CD14-positive monocyte (primary cell): ENCODE measurements at regions not wholly inside any gene's neighbourhood (a gene's known extent, or its start where the extent isn't known, plus 50 kb on each side); places are given as distances from the start of the nearest gene placed in this dataset.
A peak's percentile ranks its signal among the peaks of the same experiment; 100 is the strongest.

Experiments used
- DNase-seq, 3 donors: peaks; one replicate each; pipeline ENCODE4 v3.0.0-alpha.2; 2011 to 2022
- H2AFZ ChIP-seq: 2 replicates; pipeline ENCODE4 v1.6.0; 2012; ENCODE audit warnings: mild to moderate bottlenecking, low read depth, low read length, inconsistent platforms; ENCODE audit not compliant: insufficient read depth, poor library complexity, severe bottlenecking
- H3K27ac ChIP-seq, 2 donors: 1 replicate in 1 of 2; 2 replicates in 1 of 2; pipeline ENCODE4 v1.5.1; 2012 to 2013; ENCODE audit warnings: low read length in 2 of 2, control low read depth in 1 of 2, inconsistent platforms in 1 of 2, low read depth in 1 of 2, mild to moderate bottlenecking in 1 of 2
- H3K27me3 ChIP-seq, 2 donors: one replicate each; pipeline versions ENCODE4 v1.6.0 to v1.6.1; 2011 to 2013; ENCODE audit warnings: low read length in 2 of 2; ENCODE audit not compliant: control insufficient read depth in 2 of 2, insufficient read depth in 2 of 2
- H3K36me3 ChIP-seq, 2 donors: replicated peaks in 1 of 2; 1 replicate in 1 of 2; 2 replicates in 1 of 2; pipeline versions ENCODE4 v1.5.1 to v1.6.1; 2012 to 2013; ENCODE audit warnings: low read length in 2 of 2, control low read depth in 1 of 2, inconsistent platforms in 1 of 2, mild to moderate bottlenecking in 1 of 2; ENCODE audit not compliant: insufficient read depth in 2 of 2, control insufficient read depth in 1 of 2
- H3K4me1 ChIP-seq, 2 donors: 1 replicate in 1 of 2; 2 replicates in 1 of 2; pipeline versions ENCODE4 v1.5.1 to v1.6.1; 2012 to 2013; ENCODE audit warnings: low read length in 2 of 2, control low read depth in 1 of 2, inconsistent platforms in 1 of 2, mild to moderate bottlenecking in 1 of 2, moderate library complexity in 1 of 2; ENCODE audit not compliant: insufficient read depth in 2 of 2, control insufficient read depth in 1 of 2
- H3K4me2 ChIP-seq: replicated peaks from 2 replicates; pipeline ENCODE3; 2012; ENCODE audit warnings: low read length, moderate library complexity, mild to moderate bottlenecking; ENCODE audit not compliant: poor library complexity, severe bottlenecking; ENCODE audit errors: extremely low read depth
- H3K4me3 ChIP-seq, 3 experiments: fragments of 200-600 bp in 1 of 3; sonication (generic) in 1 of 3; replicated peaks in 1 of 3; 1 replicate in 2 of 3; 2 replicates in 1 of 3; pipeline ENCODE4 v1.5.1; 2011 to 2013; ENCODE audit warnings: low read length in 3 of 3, mild to moderate bottlenecking in 3 of 3, control low read depth in 2 of 3, low read depth in 2 of 3, inconsistent platforms in 1 of 3, moderate library complexity in 1 of 3
- H3K79me2 ChIP-seq: 2 replicates; pipeline ENCODE4 v1.6.0; 2012; ENCODE audit warnings: mild to moderate bottlenecking, control low read depth, inconsistent platforms, low read length, moderate library complexity; ENCODE audit not compliant: insufficient read depth
- H3K9ac ChIP-seq: 2 replicates; pipeline ENCODE4 v1.6.0; 2017; ENCODE audit warnings: low read length, mild to moderate bottlenecking; ENCODE audit not compliant: insufficient read depth, poor library complexity, severe bottlenecking
- H3K9me3 ChIP-seq, 2 donors: replicated peaks in 1 of 2; 1 replicate in 1 of 2; 2 replicates in 1 of 2; pipeline versions ENCODE4 v1.5.1 to v1.6.1; 2012 to 2013; ENCODE audit warnings: low read length in 2 of 2, control low read depth in 1 of 2; ENCODE audit not compliant: control insufficient read depth in 1 of 2, insufficient read depth in 1 of 2
- H4K20me1 ChIP-seq: 2 replicates; pipeline ENCODE4 v1.6.0; 2012; ENCODE audit warnings: mild to moderate bottlenecking, low read length, control low read depth, moderate library complexity; ENCODE audit not compliant: insufficient read depth
- H3K27ac Mint-ChIP-seq, 7 donors: one replicate each; pipeline ENCODE4 v1.8.0; 2020; ENCODE audit warnings: mild to moderate bottlenecking in 7 of 7, mixed read lengths in 7 of 7, moderate library complexity in 6 of 7, inconsistent platforms in 2 of 7
- H3K27me3 Mint-ChIP-seq, 3 donors: one replicate each; pipeline ENCODE4 v1.8.0; 2021 to 2022; ENCODE audit warnings: low read depth in 3 of 3, mild to moderate bottlenecking in 3 of 3, mixed read lengths in 3 of 3, moderate library complexity in 3 of 3, inconsistent platforms in 1 of 3
- H3K36me3 Mint-ChIP-seq, 2 donors: one replicate each; pipeline ENCODE4 v1.8.0; 2020; ENCODE audit warnings: mixed read lengths in 2 of 2, inconsistent platforms in 1 of 2, mild to moderate bottlenecking in 1 of 2
- H3K4me1 Mint-ChIP-seq: one replicate; pipeline ENCODE4 v1.8.0; 2020; ENCODE audit warnings: mild to moderate bottlenecking, mixed read lengths
- H3K4me3 Mint-ChIP-seq, 2 donors: one replicate each; pipeline ENCODE4 v1.8.0; 2020; ENCODE audit warnings: mild to moderate bottlenecking in 2 of 2, mixed read lengths in 2 of 2, moderate library complexity in 1 of 2
- H3K9me3 Mint-ChIP-seq, 7 donors: one replicate each; pipeline ENCODE4 v1.8.0; 2020 to 2022; ENCODE audit warnings: mixed read lengths in 7 of 7, mild to moderate bottlenecking in 6 of 7, moderate library complexity in 6 of 7, inconsistent platforms in 2 of 7
- CTCF ChIP-seq: fragments of 200-600 bp; IDR thresholded peaks from one replicate; pipeline ENCODE4 v1.8.0; 2022; ENCODE audit warnings: antibody characterized with exemption, mild to moderate bottlenecking
- WGBS: methylation state at CpG from one replicate; pipeline ENCODE4 v1.1.5; 2013; ENCODE audit warnings: missing lambda C conversion rate; ENCODE audit not compliant: insufficient coverage; 5-methylcytosine and 5-hydroxymethylcytosine counted together
- intact Hi-C, 2 donors: fragments of 100-400 bp; cut with micrococcal nuclease; formaldehyde crosslinking; loops; one replicate each; pipeline versions ENCODE4 v1.15.0 to v1.15.1; 2023

- Mint-ChIP-seq H3K4me3 (peak overlapping the region in 1 of 2 donors; percentile 54), H3K4me1 (peaks cover 38% of the 10 kb centered on the region), H3K27ac (peak overlapping the region; percentile 94 to 99 (median 96)), H3K36me3 (peaks cover 0 to 5% of the 10 kb centered on the region in 2 donors), H3K27me3 (peaks cover 0 to 6% (median 4%) of the 10 kb centered on the region in 3 donors), H3K9me3 (peaks cover 0 to 5% (median 2%) of the 10 kb centered on the region in 7 donors)
- H3K27me3 ChIP-seq, result no peaks in the 10 kb centered on the region
- intact Hi-C loops, result loop anchor here (2.0 to 5.0 kb wide), 2 partner anchors 33 to 65 kb away; no protein-coding TSS in a partner anchor
- peak; percentile 12 for TF ChIP-seq CTCF
- no peak overlapping the region for H3K4me2 ChIP-seq
- peak overlapping the region; percentile 64 for H3K9ac ChIP-seq
- H4K20me1 ChIP-seq, result no peaks in the 10 kb centered on the region
- H3K36me3 ChIP-seq, result no peaks in the 10 kb centered on the region
- peak overlapping the region in 1 of 3 experiments; percentile 47 for H3K4me3 ChIP-seq
- no peaks in the 10 kb centered on the region for H3K79me2 ChIP-seq
- DNase-seq, result no peak
- peak overlapping the region; percentile 80 to 95 for H3K27ac ChIP-seq
- no peak overlapping the region for H2AFZ ChIP-seq
- H3K4me1 ChIP-seq, result peaks cover 15 to 36% of the 10 kb centered on the region in 2 donors
- no CpG with 5 or more reads among the region's 6 CpGs for WGBS
- H3K9me3 ChIP-seq, result no peaks in the 10 kb centered on the region
Measured at GRCh38 chr2:64831977-64832328, 157.2 kb upstream of the SLC1A4 start.

GRCh38 chr2:64832936-64833335, 156.3 kb upstream of the SLC1A4 start:
- intact Hi-C loops, result loop anchor here (5.0 kb wide), 1 partner anchor 66 kb away; no protein-coding TSS in a partner anchor
- DNase-seq, result no peak
- Mint-ChIP-seq H3K27me3 (peaks cover 0 to 6% (median 4%) of the 10 kb centered on the region in 3 donors), H3K4me3 (no peak overlapping the region), H3K27ac (peak overlapping the region in 3 of 7 donors; percentile 1 to 39 (median 22)), H3K36me3 (peaks cover 0 to 5% of the 10 kb centered on the region in 2 donors), H3K9me3 (peaks cover 0 to 5% (median 2%) of the 10 kb centered on the region in 7 donors), H3K4me1 (peaks cover 46% of the 10 kb centered on the region)
- Histone ChIP-seq H3K9me3 (no peaks in the 10 kb centered on the region), H3K27me3 (no peaks in the 10 kb centered on the region), H3K4me2 (no peak overlapping the region), H2AFZ (no peak overlapping the region), H3K4me3 (no peak overlapping the region), H3K27ac (no peak overlapping the region), H3K4me1 (peaks cover 23 to 43% of the 10 kb centered on the region in 2 donors), H4K20me1 (no peaks in the 10 kb centered on the region), H3K36me3 (no peaks in the 10 kb centered on the region), H3K79me2 (no peaks in the 10 kb centered on the region), H3K9ac (no peak overlapping the region)
- no peak for TF ChIP-seq CTCF
- WGBS, result no CpG with 5 or more reads among the region's 1 CpG
